ENCODE measurements at regions not wholly inside any gene's neighbourhood (a gene's known extent, or its start where the extent isn't known, plus 50 kb on each side); places are given as distances from the start of the nearest gene placed in this dataset.
A peak's percentile ranks its signal among the peaks of the same experiment; 100 is the strongest.
"Not testable (repeated sequence)": the region's sequence is repeated elsewhere in the genome, so short reads cannot be mapped to it uniquely, and the experiment has no call there.

- TF ChIP-seq ZNF331 (CRISPR knock-in tag; IDR thresholded peaks at IDR 0.05; ENCODE audit: low read depth) (no peak), REST (IDR thresholded peaks at IDR 0.05; ENCODE audit: unreplicated experiment) (no peak), ZNF114 (CRISPR knock-in tag; IDR thresholded peaks at IDR 0.05) (no peak), STAT1 (IDR thresholded peaks at IDR 0.05; ENCODE audit: unreplicated experiment) (no peak), POLR2AphosphoS5 (IDR thresholded peaks at IDR 0.05; ENCODE audit: low read depth) (no peak), ETS1 (IDR thresholded peaks at IDR 0.05) (no peak)
These were observed 795.6 kb downstream of the TENT5A start (continued) for GRCh38 chr6:80956898-80957297.

- H3F3A ChIP-seq (replicated peaks; ENCODE audit: low read depth); H3K4me3 ChIP-seq; H3K4me1 ChIP-seq (ENCODE audit: insufficient read depth); H3K4me2 ChIP-seq; DNase-seq (ENCODE audit: low spot score); H3K36me3 Mint-ChIP-seq (ENCODE audit: low read depth); H3K79me2 ChIP-seq (replicated peaks; ENCODE audit: insufficient read depth); H3K27ac ChIP-seq (ENCODE audit: low read depth); H3K9me2 ChIP-seq (ENCODE audit: insufficient read depth); H3K4me1 Mint-ChIP-seq; H3K36me3 ChIP-seq (ENCODE audit: insufficient read depth); H3K27me3 ChIP-seq (ENCODE audit: insufficient read depth); H3K4me3 Mint-ChIP-seq; H3K27me3 Mint-ChIP-seq (ENCODE audit: insufficient read depth, low read depth, poor library complexity); ATAC-seq; H2AFZ ChIP-seq; H3K9me3 Mint-ChIP-seq; H4K20me1 ChIP-seq (replicated peaks; ENCODE audit: insufficient read depth): not testable (repeated sequence)
- peak overlapping the region; percentile 30; the same call in 1 of the 2 replicates for H3K27ac Mint-ChIP-seq
These were observed 800.0 kb downstream of the TENT5A start for GRCh38 chr6:80952479-80952878.

- no peak overlapping the region for H3K27ac ChIP-seq (ENCODE audit: low read depth)
- H3K27me3 ChIP-seq (ENCODE audit: insufficient read depth) = no peaks in the 10 kb centered on the region
- no peaks in the 10 kb centered on the region for H4K20me1 ChIP-seq (replicated peaks; ENCODE audit: insufficient read depth)
- no peaks in the 10 kb centered on the region for H3K79me2 ChIP-seq (replicated peaks; ENCODE audit: insufficient read depth)
- H2AFZ ChIP-seq = no peak overlapping the region
- TF ChIP-seq ZNF331 (CRISPR knock-in tag; IDR thresholded peaks at IDR 0.05; ENCODE audit: low read depth) (no peak), REST (IDR thresholded peaks at IDR 0.05; ENCODE audit: unreplicated experiment) (no peak), EZH2 (IDR thresholded peaks at IDR 0.05; ENCODE audit: low read depth, unreplicated experiment) (no peak), STAT1 (IDR thresholded peaks at IDR 0.05; ENCODE audit: unreplicated experiment) (no peak)
- Mint-ChIP-seq H3K27ac (no peak overlapping the region), H3K27me3 (ENCODE audit: insufficient read depth, low read depth, poor library complexity) (no peaks in the 10 kb centered on the region), H3K4me3 (no peak overlapping the region), H3K36me3 (ENCODE audit: low read depth) (no peaks in the 10 kb centered on the region), H3K9me3 (no peaks in the 10 kb centered on the region), H3K4me1 (no peaks in the 10 kb centered on the region)
- DNase-seq (ENCODE audit: low spot score) = no peak
- H3K9me2 ChIP-seq (ENCODE audit: insufficient read depth) = no peaks in the 10 kb centered on the region
- H3K4me3 ChIP-seq = no peak overlapping the region
- H3K36me3 ChIP-seq (ENCODE audit: insufficient read depth) = no peaks in the 10 kb centered on the region
- no peaks in the 10 kb centered on the region for H3K4me1 ChIP-seq (ENCODE audit: insufficient read depth)
- no peak overlapping the region for H3K4me2 ChIP-seq
- no peaks in the 10 kb centered on the region for H3F3A ChIP-seq (replicated peaks; ENCODE audit: low read depth)
- ATAC-seq = no peak
These were observed 806.1 kb downstream of the TENT5A start for GRCh38 chr6:80946402-80946801.

Measured in GM23338 (cell line).